ENCODE measurements at regions not wholly inside any gene's neighbourhood (a gene's known extent, or its start where the extent isn't known, plus 50 kb on each side); places are given as distances from the start of the nearest gene placed in this dataset.
"Not testable (repeated sequence)": the region's sequence is repeated elsewhere in the genome, so short reads cannot be mapped to it uniquely, and the experiment has no call there.

DNA sequence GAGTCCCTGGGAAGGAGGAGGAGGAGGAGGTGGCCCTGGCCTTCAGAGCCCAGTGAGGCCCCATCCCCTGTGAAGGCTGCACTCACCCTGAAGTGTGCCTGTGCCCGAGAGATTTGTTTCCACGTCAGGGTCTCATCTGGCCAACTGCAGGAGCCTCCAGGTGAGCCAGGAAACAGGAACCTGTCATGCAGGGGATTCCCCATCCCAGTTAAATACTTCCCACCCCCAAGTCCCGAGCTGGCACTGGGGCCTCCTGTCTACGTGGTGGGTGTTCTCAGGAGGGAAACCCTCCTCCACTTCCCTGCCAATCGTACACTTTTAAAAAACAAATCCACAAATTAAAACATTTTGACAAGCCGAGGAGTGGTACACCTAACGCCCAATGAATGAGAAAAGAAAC lies 50.9 kb upstream of the SFSWAP start:
- not testable (repeated sequence) for H3K27ac ChIP-seq (ENCODE audit: low read length); H3K9me2 ChIP-seq (ENCODE audit: insufficient read depth, low read length); H3K4me3 ChIP-seq (ENCODE audit: low read length); H3K79me2 ChIP-seq (replicated peaks; ENCODE audit: insufficient read depth, low read length); H4K20me1 ChIP-seq (ENCODE audit: insufficient read depth); H3K36me3 ChIP-seq (ENCODE audit: insufficient read depth, low read length); H3K9me3 ChIP-seq (ENCODE audit: low read length); H3F3A ChIP-seq (ENCODE audit: insufficient read depth, low read length, poor library complexity, severe bottlenecking); H2AFZ ChIP-seq (ENCODE audit: low read depth, low read length); H3K4me2 ChIP-seq (ENCODE audit: low read length); H3K9ac ChIP-seq (ENCODE audit: low read length); H3K27me3 ChIP-seq (ENCODE audit: insufficient read depth, low read depth, low read length)

GRCh38 chr12:131660401-131660800 lies 50.5 kb upstream of the SFSWAP start:
- H3K27ac ChIP-seq (ENCODE audit: low read length); H4K20me1 ChIP-seq (ENCODE audit: insufficient read depth); H3K9me2 ChIP-seq (ENCODE audit: insufficient read depth, low read length); H3K9ac ChIP-seq (ENCODE audit: low read length); H3K4me2 ChIP-seq (ENCODE audit: low read length); H3K9me3 ChIP-seq (ENCODE audit: low read length); H3K27me3 ChIP-seq (ENCODE audit: insufficient read depth, low read depth, low read length); H3K4me3 ChIP-seq (ENCODE audit: low read length); H2AFZ ChIP-seq (ENCODE audit: low read depth, low read length); H3K79me2 ChIP-seq (replicated peaks; ENCODE audit: insufficient read depth, low read length); H3K36me3 ChIP-seq (ENCODE audit: insufficient read depth, low read length); H3F3A ChIP-seq (ENCODE audit: insufficient read depth, low read length, poor library complexity, severe bottlenecking): not testable (repeated sequence)

Small RNA genes lying in the stretch of these regions (small RNA-seq; reads per million reads assigned to genes)
- gene AC140063.1 (0 reads per million in 3 experiments), gene RNA5SP376 (0 reads per million in 3 experiments)

All from neural cell (in vitro differentiated cells).